ENCODE measurements at regions not wholly inside any gene's neighbourhood (a gene's known extent, or its start where the extent isn't known, plus 50 kb on each side); places are given as distances from the start of the nearest gene placed in this dataset.

DNA sequence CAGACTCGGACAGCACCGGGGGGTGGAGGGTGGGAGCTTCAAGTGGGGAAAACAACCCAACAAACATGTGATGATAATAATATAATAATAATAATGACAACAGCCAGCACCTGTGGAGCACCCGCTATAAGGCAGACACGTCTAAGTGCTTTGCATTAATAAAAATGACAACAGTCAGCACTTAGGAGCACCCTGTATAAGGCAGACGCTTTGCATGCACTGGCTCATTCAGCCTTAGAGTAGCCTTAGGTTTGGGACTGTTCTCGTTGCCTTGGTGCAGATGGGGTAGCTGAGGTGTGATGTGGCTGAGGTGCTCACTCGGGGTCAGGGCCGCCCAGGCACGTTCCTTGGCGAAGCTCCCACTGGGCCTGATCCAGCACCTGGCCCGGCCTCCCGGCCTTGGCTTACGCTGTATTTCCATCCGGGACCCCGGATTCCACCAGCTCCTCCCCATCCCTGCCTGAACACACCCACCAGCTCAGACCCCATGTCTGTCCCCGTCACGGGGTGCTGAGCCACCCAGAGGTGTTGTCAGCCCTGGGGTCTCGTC is 144.0 kb upstream of the CIBAR2 start:
- no peak for DNase-seq (ENCODE audit: low read depth in 2 of 2)

DNA sequence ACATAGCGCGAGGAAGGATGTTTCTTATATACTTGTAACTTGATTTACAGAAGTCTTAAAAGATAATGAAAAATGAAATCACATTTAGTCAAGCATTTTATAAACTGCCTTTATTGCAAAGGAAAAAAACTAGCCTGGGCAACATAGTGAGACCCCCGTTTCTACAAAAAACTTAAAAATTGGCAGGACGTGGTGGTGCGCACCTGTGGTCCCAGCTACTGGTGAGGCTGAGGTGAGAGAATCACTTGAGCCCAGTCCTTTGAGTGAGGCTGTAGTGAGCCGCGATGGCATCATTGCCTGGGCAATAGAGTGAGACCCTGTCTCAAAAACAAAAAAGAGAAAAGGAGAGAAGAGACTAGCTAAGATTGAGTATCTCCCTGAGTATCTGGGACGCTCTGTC is 145.2 kb upstream of the CIBAR2 start:
- no peak for DNase-seq (ENCODE audit: low read depth in 2 of 2)

DNA sequence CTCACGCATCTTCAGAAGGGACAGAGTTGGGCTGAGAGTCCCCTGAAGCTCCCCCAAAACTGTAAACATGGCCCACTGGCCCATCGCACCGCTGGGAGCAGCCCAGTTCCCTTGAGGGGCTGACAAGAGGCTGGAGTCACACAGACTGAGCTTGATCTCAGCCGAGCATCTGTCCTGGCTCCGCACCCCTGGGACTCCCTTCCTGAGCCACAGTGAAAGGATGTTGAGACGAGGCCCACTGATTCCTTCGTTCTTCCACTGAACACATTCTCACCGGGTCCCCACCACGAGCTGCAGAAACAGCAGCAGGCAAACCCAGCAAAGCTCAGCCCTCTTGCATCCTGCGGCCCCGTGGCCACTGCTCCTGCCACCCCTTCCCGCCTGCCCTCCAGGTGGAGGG is 145.9 kb upstream of the CIBAR2 start:
- no peak for DNase-seq (ENCODE audit: low read depth in 2 of 2)

DNA sequence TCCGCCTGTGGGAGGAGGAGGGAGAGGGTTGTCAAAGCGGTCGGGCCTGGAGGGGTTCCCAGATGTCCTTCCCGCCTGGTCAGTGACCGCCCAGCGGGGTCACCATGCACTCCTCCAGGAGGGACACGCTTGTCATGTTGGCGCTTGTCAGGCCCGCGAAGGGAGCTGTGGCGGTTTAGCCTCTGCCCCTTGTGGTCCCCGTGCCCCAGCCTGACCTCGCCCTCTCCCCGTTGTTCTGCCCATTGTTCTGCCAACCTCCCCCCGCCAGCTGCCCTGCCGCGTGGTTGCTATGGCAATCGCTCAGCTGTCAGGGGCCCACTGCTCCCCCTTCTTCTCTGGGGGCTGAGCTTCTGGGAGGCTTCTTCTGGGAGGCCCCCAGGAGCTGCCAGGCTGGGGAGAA is 146.4 kb upstream of the CIBAR2 start:
- DNase-seq (ENCODE audit: low read depth in 2 of 2), result no peak

DNA sequence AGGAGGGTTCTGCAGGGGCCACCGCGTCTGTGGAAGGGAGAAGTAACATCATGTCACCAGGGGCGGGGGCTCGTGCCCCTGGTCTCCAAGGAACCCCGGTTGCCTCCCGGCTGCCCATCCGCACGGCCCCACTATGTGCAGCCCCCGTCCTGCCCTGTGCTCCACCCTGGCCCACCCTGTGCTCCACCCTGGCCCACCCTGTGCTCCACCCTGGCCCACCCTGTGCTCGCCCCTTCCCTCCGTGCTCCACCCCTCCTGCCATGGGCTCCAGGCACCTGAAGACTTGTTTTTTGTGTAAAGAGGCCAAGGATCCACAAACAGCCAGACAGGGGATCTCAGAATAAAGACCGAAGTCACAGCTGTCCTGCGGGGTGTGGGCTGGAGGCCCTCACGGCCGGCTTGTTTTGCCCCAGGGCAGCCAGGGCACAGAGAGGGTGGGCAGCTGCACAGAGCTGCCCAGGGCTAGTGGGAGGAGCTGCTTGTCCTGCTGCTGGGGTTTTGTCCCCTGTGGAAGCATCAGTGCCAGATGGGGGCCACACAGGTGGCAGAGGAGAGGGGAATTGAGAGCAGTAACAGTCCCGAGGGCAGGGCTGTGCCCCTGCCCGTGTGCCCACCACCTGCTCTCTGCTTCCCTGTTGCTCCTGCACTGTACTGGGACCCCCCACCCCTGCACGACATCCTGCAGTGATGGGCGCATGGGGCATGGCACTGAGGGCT is 147.0 kb upstream of the CIBAR2 start:
- no peak for DNase-seq (ENCODE audit: low read depth in 2 of 2)

DNA sequence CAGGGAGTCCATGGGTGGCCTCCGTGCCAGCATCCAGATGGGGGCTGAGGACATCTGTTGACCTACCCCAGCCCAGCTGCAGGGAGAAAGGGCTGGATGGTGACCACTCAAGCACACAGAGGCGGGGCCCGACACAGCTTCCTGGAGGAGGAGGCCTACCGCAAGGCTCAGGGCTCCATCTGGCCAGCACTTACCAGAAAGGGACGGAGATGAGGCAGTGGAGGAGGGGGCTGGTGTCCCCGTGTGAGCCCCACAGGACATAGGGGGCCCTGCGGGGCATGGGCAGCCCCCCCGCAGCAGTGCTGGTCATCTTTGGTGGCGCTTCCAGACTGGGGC is 147.5 kb upstream of the CIBAR2 start:
- DNase-seq (ENCODE audit: low read depth in 2 of 2), result no peak

DNA sequence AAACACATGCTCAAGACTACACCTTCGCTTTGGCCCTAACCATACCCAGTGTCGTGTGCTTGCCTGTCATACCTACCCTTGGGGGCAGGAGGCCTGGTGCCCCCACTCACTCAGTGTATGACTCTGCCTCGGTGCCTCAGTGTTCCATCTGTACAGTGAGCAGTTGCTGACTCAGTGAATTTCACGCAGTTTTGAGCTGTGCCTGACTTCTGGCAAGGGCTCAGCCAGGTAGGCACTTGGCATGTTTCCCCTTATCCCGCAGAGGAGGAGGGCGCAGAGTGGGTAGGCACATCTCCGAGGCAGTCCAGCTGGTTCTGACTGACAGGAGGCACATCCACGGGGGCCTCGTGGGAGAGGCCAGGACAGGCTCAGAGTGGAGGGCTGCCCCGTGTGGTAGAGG is 148.9 kb upstream of the CIBAR2 start:
- DNase-seq (ENCODE audit: low read depth in 2 of 2), result no peak

DNA sequence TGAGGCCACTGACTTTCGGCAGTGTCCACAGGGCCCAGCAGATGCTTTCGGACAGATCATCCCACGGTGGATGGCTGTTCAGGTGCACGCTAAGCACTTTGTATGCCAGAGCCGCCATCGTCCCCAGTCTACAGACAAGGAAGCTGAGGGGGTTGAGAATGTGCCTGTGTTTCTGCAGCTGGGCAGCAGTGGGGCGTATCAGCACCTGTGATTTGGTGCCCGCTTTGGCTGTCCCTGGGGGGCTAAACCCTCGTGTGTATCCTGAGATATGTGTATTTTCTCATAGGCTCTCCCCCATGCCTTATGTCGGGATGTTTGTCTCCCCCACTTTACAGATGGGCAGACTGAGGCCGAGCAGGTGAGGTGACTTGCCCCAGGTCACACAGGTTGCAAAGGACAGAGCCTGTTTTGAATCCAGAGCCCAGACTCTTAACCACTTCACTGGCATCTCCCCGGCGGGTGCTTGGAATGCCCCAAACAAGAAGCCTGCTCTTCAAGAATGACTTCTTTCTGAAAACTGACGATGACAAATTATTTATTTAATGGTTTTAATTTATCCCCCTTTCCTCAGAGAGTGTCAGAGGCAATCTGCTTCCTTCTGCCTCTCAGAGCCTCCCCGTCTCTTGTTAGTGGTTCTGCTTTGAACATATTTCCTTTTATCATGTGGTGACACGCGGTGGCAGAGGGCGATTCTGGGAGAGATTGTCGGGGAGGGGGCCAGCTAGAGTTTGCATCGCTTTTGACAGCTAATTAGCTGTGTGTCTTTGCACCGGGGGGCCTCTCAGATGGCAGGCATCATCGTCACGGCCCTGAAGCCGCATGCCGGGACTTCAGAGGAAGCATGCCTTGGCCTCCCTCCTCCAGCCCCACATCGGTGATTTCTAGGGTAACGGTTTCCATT is 149.6 kb upstream of the CIBAR2 start:
- DNase-seq (ENCODE audit: low read depth in 2 of 2), result no peak

DNA sequence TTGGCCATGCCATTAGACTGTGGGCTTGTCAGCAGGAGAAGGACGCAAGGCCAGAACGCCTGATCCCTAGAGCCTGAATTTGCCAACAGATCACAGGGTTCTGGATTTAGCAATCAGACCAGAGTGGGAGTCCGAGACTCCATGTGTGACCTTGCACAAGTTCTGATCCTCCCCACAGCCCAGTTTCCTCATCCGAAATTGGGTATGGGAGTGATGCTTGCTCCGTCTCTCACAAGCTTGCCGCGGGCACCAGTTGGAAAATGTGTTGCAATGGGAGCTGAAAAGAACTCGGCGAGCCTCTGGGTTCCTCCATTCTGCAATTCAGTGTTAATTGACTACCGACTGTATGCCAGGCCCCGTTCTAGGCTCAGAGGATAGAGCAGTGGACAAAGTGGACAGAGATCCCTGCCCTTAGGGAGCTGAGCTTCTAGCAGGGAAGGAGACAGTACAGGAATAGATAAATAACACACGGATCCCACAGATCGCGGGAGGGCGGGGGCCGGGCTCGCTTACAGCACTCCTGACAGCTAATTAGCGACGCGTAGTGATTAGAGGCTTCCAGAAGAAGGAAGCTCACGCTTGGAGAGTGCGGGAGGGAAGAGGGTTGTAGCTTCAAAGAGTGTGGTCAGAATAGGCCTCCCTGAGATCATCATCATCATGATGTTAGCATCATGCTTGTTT is 150.4 kb upstream of the CIBAR2 start:
- no peak for DNase-seq (ENCODE audit: low read depth in 2 of 2)

DNA sequence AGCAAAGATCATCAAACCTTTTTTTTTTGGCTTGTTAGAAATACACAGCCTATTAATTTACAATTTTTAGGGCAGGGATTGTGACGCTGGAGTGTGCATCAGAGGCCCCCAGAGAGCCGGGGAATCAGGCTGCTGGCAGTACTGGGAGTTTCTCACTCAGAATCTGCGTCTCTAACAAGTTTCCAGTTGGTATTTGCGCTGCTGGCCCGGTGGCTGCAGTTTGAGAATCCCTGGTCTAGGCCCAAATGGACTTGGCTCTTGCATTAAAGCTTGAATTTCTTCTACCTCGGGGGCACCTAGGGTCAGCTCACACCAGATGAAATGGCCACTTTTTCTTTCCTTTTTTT is 150.9 kb upstream of the CIBAR2 start:
- DNase-seq (ENCODE audit: low read depth in 2 of 2), result no peak

DNA sequence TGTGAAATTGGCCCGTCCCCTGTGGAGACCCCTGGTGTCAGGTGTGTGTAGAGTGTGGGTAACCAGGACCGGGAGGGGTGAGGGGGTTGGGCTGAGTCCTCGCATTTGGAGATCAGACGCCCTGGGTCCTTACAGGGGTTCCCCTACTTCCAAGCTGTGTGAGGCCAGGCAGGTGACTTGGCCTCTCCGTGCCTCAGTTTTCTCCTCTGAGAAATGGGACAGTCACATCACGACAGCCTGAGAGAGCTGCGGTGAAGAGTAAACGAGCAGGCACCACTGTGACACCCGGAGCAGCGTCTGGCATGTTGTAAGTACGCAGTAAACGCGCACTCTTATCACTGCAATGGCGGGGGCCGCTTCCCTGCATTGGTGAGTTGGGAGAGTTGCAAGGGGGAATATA is 152.5 kb upstream of the CIBAR2 start:
- no peak for DNase-seq (ENCODE audit: low read depth in 2 of 2)

DNA sequence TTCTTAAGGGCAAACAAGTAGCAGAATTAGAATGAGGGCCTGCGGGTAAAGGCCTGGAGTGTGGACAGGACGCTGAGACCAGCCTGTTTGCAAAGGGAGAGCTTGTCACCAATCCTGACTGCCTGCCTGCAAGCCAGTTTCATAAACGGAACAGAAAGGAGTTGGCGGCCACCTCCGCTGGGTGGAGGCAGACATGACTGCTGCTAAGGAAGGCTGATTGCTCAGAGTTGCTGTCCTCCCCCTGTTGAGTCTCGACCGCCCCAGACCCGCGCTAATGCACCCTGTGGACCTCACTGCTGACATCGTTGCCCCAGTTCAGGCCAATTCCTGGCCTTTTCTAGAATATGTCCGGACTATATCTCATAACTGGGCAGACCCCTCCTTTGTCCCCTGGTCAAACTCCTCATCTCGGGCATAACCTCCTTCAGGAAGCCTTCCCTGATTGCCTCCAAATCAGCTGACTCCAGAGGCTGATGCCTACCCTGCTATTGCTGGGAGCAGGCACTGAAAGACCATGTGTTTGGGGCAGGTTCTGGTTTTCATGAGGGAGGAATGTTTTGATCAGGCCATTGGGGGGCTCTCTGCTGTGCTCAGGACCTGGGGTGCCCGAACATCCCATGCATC is 153.0 kb upstream of the CIBAR2 start:
- no peak for DNase-seq (ENCODE audit: low read depth in 2 of 2)

DNA sequence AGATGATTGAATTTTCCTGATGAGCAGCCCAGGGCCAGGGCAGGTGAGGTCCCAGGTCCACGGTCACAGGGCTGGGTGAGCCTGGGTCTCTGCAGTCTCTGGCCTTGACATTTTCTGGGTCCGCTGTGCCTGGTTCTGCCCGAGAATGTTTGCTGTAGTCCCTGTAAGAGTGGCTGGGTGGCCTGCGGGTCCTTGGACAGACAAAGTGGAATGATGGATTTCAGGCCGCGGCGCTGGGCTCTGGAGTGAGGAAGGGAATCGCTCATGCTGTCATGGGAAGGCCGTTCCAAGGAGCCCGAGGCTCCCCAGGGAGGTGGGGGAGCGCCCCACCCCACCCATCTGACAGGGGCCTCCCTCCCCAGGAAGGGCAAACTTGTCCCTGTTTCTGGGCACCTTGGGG is 153.5 kb upstream of the CIBAR2 start:
- DNase-seq (ENCODE audit: low read depth in 2 of 2), result no peak

DNA sequence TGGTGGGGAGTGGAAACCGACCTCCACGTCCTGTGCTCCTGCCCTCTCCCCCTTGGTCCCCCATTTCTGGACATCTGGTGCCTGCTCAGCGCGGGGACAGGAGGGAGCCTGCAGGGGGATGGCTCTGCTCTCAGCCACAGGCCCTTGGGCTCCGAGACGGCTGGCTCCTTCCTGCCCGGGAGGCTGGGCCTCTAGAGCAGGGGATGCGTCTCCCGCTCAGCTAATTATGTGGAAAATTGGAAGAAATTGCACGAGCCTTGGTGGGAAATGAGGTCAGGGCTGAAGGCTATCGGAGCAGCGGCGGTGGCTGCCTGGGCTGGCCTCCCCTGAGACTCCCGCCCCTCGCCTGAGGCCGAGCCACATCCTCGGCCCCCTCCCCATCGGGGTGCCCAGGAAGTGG is 154.6 kb upstream of the CIBAR2 start:
- no peak for DNase-seq (ENCODE audit: low read depth in 2 of 2)

DNA sequence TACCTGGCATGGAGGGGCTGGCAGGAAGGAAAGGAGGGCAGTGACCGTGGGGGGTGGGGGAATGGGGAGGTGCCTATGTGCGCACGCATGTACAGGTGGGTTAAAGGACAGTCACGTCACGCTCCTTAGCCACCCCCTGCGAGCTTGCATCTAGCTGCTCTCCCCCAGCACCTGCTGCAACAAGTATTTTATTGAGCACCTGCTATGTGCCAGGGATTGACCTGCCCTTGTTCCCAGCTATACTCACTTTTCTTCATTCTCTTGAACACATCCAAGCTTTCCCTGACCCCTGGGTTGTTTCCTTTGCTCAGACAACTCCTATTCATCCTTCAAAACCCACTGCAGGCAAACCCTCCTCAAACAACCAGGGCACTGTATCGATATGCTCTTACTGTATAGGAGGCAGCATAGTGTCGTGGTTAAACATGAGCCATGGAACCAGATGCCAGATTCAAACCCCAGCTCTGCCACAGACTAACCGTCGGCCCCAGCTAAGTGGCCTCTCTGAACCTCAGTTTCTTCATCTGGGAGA is 155.2 kb upstream of the CIBAR2 start:
- no peak for DNase-seq (ENCODE audit: low read depth in 2 of 2)

DNA sequence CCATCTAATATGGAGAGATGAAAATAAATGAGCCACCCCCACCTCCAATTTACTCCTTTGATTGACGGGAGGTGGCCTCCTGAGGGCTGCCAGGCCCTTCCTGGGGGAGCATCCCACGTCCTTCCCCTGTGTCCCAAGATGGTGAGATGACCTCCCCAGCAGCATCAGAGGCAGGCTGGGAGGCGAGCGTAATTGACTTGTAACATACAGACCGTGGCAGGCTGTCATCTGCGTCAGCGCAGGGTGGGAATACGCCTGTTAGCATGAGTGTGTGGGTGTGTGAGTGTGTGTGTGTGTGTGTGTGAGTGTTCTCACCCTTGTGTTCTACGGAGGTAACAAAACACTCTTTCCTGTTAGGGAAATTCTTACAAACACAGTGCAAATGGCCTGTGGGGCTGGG is 156.9 kb upstream of the CIBAR2 start:
- no peak for DNase-seq (ENCODE audit: low read depth in 2 of 2)

DNA sequence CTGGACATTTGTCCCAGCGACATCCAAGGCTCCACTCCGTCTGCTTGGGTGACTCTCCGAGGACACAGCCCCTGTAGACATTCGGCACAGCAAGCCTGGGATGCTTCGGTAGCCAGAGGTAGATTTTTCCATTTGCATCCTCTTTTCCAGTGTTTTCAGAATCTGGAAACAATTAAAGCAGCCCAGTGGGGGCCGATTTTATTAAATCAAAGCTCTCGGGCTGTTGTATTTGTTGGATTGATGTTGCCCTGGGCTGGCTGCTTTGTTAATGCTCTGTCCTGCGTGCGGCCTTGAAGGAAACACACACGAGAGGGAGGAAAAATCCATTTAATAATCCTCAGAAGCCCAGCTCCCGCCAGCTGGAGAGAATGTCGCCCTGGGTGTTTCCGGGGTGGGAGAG is 158.1 kb upstream of the CIBAR2 start:
- DNase-seq (ENCODE audit: low read depth in 2 of 2), result no peak

DNA sequence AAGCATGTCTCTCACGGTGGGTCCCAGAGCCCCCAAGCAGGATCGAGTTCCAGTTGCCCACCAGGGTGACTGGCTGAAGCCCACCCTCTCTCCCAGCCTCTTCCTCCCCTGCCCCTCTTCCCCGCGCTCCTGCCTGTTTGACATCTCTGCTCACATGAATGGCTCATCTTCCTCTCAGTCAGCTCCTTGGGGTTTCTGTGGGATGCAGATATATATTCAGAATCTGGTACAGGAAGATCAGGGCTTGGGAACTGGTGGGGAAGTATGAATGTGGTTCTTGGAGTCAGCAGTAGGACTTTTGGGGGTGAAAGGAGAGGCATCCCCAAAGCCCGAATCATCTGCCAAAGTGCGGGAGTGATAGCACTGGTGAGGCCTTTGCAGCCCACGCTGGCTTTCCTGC is 158.9 kb upstream of the CIBAR2 start:
- no peak for DNase-seq (ENCODE audit: low read depth in 2 of 2)

DNA sequence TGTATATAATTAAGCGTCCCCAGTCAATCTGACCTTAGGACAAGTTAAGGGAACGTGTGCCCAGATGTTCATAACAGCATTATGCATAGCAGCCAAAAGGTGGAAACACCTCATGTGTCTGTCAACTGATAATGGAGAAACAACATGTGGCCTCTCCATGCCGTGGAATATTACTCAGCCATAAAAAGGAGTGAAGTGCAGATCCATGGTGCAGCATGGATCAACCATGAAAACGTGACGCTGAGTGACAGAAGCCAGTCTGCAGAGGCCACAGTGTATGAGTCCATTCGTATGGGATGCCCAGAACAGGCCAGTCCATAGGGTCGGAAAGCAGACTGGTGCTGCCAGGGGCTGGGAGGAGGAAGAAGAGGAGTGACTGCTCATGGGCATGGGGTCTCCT is 161.0 kb upstream of the CIBAR2 start:
- no peak for DNase-seq (ENCODE audit: low read depth in 2 of 2)

DNA sequence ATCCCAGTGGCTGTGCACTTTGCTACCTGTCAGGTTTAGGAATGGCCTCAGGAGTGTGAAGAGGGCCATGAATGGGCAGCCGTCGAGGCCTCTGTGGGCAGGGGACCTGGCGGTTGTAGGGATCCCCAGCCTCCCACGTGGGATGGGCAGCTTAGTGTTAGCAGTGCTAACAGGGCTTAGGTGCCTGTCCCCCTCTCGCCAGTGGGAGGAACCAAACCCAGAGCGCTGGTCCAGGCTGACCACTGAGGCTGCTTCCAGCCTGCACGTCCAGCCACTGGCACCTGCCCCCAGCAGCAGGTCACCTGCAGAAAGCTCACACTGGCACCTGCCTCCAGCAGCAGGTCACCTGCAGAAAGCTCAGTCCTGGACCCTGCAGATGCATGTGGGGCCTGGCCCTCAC is 162.2 kb upstream of the CIBAR2 start:
- no peak for DNase-seq (ENCODE audit: low read depth in 2 of 2)

DNA sequence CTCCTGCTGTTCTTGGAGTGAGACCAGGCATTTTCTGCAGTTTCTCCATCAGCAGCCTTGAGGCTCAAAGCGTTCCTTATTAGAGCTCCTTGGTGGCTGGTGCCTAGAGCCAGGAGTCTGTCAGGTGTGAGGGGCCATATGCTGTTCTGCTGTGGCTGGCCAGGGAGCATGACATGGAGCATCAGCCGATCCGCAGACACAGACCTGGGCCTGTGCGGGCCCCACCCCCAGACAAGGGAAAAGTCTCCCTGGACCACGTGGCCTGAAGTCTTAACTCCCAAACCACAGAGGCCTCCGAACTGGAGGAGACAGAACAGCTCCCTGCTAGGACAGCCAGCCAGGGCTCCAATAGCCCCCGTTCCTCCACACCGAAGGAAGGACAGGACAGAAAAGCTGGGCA is 162.7 kb upstream of the CIBAR2 start:
- DNase-seq (ENCODE audit: low read depth in 2 of 2), result no peak

Data from activated CD4-positive, alpha-beta T cell treated with anti-CD3 and anti-CD28 coated beads for 24 hours (primary cell).